ENCODE measurements at regions not wholly inside any gene's neighbourhood (a gene's known extent, or its start where the extent isn't known, plus 50 kb on each side); places are given as distances from the start of the nearest gene placed in this dataset.
"Not testable (repeated sequence)": the region's sequence is repeated elsewhere in the genome, so short reads cannot be mapped to it uniquely, and the experiment has no call there.

- no peak for DNase-seq (ENCODE audit: low spot score)
Observed at GRCh38 chr1:143694085-143694484, 277.7 kb downstream of the FAM72C start.

- no peak for DNase-seq (ENCODE audit: low spot score)
Observed at GRCh38 chr1:143691971-143692529, 279.7 kb downstream of the FAM72C start.

DNA sequence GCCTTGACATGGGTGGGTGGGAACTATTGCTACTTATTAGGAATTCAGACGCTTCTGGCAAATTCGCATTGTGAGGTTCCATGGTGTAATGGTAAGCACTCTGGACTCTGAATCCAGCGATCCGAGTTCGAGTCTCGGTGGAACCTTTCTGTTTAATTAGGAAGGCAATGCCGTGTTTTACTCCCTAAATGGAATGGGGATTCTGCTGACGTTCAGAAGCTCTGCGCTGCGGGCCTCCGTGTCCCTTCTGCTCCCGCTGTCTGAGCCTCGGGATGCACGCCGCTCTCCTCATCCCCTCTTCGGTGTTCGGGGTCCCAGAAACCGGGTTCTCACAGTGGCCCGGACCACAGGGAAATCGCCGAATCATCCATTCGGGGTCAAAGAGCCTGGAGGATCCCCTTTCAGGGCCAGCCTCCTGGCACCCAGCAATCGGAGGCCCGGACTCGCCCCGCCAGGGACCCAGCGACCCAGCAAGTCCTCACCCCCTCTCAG is 280.3 kb downstream of the FAM72C start:
- no peak for DNase-seq (ENCODE audit: low spot score)

- no peak for DNase-seq (ENCODE audit: low spot score)
Observed at GRCh38 chr1:143689781-143690180, 282.0 kb downstream of the FAM72C start.

GRCh38 chr1:143680304-143680703 is 291.5 kb downstream of the FAM72C start:
- DNase-seq (ENCODE audit: low spot score) = no peak

- DNase-seq (ENCODE audit: low spot score) = no peak
Observed at GRCh38 chr1:143672983-143673382, 298.8 kb downstream of the FAM72C start.

GRCh38 chr1:143667730-143668129 is 304.1 kb downstream of the FAM72C start:
- DNase-seq (ENCODE audit: low spot score) = no peak

DNA sequence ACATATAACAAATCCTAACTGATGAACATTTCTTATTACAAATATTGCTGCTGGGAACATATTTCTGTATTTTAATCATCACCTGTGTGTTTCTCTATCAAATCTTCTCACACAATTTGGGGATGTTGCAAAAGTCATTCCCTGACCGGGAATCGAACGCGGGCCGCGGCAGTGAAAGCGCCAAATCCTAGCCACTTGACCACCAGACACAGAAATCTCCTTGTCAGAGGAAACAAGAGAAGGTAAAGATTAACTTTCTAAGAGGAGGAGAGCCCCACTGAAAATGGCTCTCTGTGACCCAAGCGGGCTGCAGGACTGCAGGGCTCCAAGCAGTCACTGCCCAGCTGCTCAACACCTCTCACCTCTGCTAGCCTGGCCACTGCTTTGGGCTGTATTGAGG is 304.9 kb downstream of the FAM72C start:
- no peak for DNase-seq (ENCODE audit: low spot score)

DNA sequence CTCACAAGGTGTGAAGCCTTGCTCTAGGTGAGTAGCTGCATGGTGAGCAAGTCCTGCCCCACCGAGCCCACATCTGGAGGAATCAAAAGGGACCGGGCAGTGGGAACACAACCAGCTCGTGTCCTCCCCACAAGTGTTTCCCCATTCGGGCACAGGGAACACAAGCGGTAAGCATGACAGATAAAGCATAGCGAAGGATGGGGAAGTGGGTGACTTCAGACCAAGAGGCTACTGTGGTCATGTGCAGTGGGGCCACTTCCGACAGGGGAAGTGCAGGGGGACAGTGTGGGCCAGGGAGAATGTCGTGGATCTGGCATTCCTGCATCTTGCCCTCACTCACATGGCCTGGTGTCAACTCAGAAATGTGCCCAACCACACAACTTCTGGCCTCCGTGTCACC is 306.2 kb downstream of the FAM72C start:
- no peak for DNase-seq (ENCODE audit: low spot score)

DNA sequence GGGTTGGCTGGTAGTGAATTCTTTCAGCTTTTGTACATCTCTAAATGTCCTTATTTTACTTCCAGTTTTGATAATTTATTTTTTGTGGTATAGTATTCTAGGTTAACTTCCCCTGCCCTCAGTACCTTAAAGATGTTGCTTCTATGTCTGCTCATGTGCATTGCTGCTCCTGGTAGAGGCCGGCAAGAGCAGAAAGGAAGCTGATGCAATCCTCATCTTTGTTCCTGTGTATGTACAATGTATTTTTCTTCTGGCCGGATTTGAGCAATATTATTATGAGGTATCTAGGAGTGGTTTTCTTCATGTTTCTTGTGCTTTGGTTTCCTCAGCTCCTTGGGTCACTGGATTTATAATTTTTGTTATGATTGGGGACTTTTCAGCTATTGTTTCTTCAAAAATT is 308.7 kb downstream of the FAM72C start:
- not testable (repeated sequence) for DNase-seq (ENCODE audit: low spot score)

DNA sequence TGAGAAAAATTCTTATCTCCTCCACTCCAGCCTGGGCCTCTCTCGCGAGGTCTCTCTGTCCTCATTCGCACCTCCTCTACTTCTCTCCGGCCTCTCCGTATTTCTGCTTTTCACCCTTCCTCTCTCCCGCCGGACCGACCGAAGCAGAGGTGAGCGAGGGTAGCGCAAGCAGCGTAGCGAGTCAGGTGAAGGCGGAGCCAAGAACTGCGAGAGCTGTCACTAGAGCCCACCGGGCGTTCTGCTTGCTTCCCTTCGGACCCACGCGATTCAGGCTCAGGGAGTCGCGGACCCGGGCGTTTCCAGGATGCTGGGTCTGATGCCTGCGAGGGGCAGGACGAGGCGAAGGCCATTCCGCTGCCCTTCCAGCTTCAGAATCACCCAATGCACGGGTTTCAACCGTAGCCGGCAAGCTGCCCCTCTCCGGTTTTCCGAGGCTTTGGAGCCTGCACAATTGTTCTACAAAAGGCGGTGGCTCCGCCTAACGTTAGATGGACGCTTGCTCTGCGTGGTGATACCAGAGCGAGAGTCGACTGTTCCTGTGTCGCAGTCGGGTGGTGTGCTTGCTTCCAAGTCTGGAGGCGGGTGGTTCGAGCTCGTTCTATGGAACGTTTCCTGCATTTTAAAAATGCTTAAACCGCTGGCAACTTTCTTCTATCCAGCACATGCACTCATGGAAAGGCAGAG is 310.2 kb downstream of the FAM72C start:
- no peak for DNase-seq (ENCODE audit: low spot score)

- no peak for DNase-seq (ENCODE audit: low spot score)
Observed at GRCh38 chr1:143660354-143660941, 311.3 kb downstream of the FAM72C start.

DNA sequence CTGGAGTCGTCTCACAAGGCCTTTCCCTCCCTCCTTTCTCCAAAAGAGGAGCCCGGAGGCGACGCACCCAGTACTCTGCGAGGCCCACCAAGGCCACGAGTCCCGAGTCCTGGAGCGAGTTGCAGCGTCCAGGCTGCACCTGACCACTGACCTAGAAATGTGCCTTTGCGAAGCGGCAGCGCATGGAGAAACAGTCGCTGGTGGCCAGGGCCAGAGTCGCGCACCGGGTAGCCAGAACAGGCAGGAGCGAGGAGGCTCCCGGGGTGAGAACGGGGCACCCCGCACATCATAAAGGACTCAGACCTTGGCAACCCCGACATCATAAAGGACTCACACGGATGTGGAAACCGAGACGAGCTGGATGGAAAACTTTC is 318.4 kb downstream of the FAM72C start:
- DNase-seq (ENCODE audit: low spot score) = no peak

GRCh38 chr1:143652744-143653428 is 318.9 kb downstream of the FAM72C start:
- DNase-seq (ENCODE audit: low spot score) = no peak

- no peak for DNase-seq (ENCODE audit: low spot score)
Observed at GRCh38 chr1:143652187-143652586, 319.6 kb downstream of the FAM72C start.

GRCh38 chr1:143651350-143651992 is 320.3 kb downstream of the FAM72C start:
- no peak for DNase-seq (ENCODE audit: low spot score)

- not testable (repeated sequence) for DNase-seq (ENCODE audit: low spot score)
Observed at GRCh38 chr1:143644035-143644434, 327.8 kb downstream of the FAM72C start.

DNA sequence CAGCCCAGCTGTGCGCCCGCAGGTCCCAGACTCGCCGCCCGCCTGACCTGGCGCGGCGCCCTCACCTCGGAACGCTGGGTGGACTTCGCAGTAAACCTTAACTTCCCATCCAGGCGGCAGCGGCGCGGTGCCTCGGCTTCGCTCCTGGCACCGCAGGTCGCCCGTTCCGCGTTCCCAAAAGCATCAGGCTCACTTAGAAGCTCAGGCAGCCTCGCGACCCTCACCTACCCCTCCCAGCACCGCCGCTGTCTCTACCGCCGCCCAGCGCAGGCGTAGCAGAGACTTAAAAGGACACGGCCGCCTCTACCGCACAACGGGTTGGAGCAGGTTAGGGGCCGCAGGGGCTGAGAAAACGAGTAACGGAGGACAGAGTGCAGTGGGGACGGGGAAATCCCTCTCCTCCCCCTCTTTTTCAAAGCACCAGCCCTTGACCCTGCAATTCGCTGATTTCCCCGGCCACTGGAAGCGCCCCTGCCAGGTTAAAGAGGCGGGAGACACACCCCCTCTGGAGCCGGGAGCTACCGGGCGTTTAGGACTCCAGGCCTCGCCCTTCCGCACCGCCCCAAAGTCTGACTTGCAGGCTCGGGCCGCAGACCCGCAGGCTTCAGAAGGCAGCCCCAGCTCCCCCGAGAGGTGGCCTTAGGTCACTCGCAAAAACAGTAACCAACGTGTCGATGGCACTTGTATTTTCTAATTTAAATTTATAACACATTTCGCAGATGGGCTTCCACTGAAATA is 328.5 kb downstream of the FAM72C start:
- DNase-seq (ENCODE audit: low spot score) = no peak

DNA sequence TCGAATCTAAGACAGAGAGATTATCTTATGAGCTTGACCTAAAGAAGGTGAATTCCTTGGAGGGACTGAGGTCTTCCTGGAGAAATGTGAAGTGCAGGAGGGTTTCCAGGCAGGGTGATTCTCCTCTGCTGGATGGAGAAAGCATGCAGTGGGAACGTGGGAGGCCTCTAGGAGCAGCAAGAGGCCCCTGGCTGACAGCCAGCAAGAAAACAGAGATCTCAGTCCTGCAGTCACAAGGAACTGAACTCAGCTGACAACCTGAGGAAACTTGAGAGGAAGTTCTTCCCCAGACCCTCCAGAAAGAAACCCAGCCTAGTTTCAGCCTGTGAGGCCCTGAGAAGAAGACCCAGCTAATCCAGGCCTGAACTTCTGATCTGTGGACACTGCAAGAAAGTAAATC is 345.9 kb downstream of the FAM72C start:
- no peak for DNase-seq (ENCODE audit: low spot score)

DNA sequence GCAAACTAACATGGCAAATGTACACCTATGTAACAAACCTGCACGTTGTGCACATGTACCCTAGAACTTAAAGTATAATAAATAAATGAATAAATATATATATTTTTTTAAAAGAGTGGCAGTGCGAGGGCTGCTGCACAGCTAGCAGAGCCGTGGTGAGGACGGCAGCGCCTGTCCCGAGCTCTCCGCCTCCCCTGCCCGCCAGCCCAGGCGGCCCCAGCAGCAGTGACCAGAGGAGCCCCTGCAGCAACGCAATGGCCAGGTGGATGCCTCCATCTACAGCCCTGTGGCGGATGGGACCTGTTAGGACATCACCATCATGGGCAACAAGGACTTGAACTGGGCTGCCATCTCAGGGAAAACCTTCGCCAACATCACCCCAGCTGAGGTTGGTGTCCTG is 351.9 kb downstream of the FAM72C start:
- no peak for DNase-seq (ENCODE audit: low spot score)

DNA sequence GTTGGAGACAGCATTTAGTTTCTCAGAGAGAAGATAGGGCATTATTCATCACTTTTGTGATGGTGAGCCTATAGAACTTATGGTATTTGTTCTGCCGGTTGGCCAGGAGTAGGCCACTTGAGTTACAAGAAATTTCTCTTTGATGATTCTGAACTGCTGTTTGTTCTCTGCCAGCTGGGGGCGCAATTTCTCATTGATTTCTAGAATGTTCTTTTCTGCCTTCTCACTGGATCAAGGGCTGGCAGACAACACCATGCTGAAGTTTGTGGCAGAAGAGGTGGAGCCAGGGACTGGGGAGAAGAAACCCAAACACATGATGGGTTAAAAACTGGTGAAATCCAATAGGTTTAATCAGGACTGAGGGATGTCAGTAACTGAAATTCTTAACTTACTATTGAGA is 360.6 kb downstream of the FAM72C start:
- no peak for DNase-seq (ENCODE audit: low spot score)

GRCh38 chr1:143610196-143610595 is 361.6 kb downstream of the FAM72C start:
- DNase-seq (ENCODE audit: low spot score) = no peak

All from SW480 (cell line).